ENCODE measurements at regions not wholly inside any gene's neighbourhood (a gene's known extent, or its start where the extent isn't known, plus 50 kb on each side); places are given as distances from the start of the nearest gene placed in this dataset.
A peak's percentile ranks its signal among the peaks of the same experiment; 100 is the strongest.
"Not testable (repeated sequence)": the region's sequence is repeated elsewhere in the genome, so short reads cannot be mapped to it uniquely, and the experiment has no call there.

- no peak for DNase-seq
These were observed 559.5 kb downstream of the DMRTA1 start for GRCh38 chr9:23006127-23006526.

GRCh38 chr9:23011669-23012068 is 565.0 kb downstream of the DMRTA1 start:
- DNase-seq, result no peak

GRCh38 chr9:23015557-23015956 is 568.9 kb downstream of the DMRTA1 start:
- no peak for DNase-seq

GRCh38 chr9:23036416-23036815 is 589.8 kb downstream of the DMRTA1 start:
- DNase-seq, result no peak

- no peak for DNase-seq
These were observed 592.8 kb downstream of the DMRTA1 start for GRCh38 chr9:23039402-23039801.

- no peak for DNase-seq
These were observed 594.8 kb downstream of the DMRTA1 start for GRCh38 chr9:23041466-23041865.

- no peak for DNase-seq
These were observed 597.9 kb downstream of the DMRTA1 start for GRCh38 chr9:23044549-23044948.

- not testable (repeated sequence) for DNase-seq
These were observed 599.4 kb downstream of the DMRTA1 start for GRCh38 chr9:23046026-23046425.

GRCh38 chr9:23050548-23050947 is 603.9 kb downstream of the DMRTA1 start:
- no peak for DNase-seq

- no peak for DNase-seq
These were observed 626.5 kb downstream of the DMRTA1 start for GRCh38 chr9:23073136-23073535.

- no peak for DNase-seq
These were observed 633.2 kb downstream of the DMRTA1 start for GRCh38 chr9:23079798-23080197.

GRCh38 chr9:23081377-23081776 is 634.8 kb downstream of the DMRTA1 start:
- no peak for DNase-seq

GRCh38 chr9:23088932-23089364 is 642.3 kb downstream of the DMRTA1 start:
- DNase-seq, result peak; percentile 4

GRCh38 chr9:23117616-23118015 is 671.0 kb downstream of the DMRTA1 start:
- DNase-seq, result no peak

GRCh38 chr9:23120630-23121029 is 674.0 kb downstream of the DMRTA1 start:
- no peak for DNase-seq

GRCh38 chr9:23123048-23123632 is 676.5 kb downstream of the DMRTA1 start:
- no peak for DNase-seq

- no peak for DNase-seq
These were observed 680.6 kb downstream of the ELAVL2 start for GRCh38 chr9:23145467-23145866.

GRCh38 chr9:23153058-23153457 is 673.0 kb downstream of the ELAVL2 start:
- DNase-seq, result no peak

GRCh38 chr9:23160491-23160890 is 665.5 kb downstream of the ELAVL2 start:
- no peak for DNase-seq

- DNase-seq, result no peak
These were observed 665.0 kb downstream of the ELAVL2 start for GRCh38 chr9:23160952-23161469.

GRCh38 chr9:23162789-23163188 is 663.3 kb downstream of the ELAVL2 start:
- DNase-seq, result no peak

- no peak for DNase-seq
These were observed 654.6 kb downstream of the ELAVL2 start for GRCh38 chr9:23171479-23171878.

GRCh38 chr9:23172206-23172605 is 653.8 kb downstream of the ELAVL2 start:
- no peak for DNase-seq

- no peak for DNase-seq
These were observed 652.9 kb downstream of the ELAVL2 start for GRCh38 chr9:23172979-23173637.

- DNase-seq, result no peak
These were observed 631.8 kb downstream of the ELAVL2 start for GRCh38 chr9:23194281-23194680.
